AG04449 (cell line): ENCODE measurements at regions not wholly inside any gene's neighbourhood (a gene's known extent, or its start where the extent isn't known, plus 50 kb on each side); places are given as distances from the start of the nearest gene placed in this dataset.
A peak's percentile ranks its signal among the peaks of the same experiment; 100 is the strongest.

Experiments used
- CTCF ChIA-PET: fragments of 350-600 bp; formaldehyde crosslinking; extraction: SDS; loops from one replicate; lab custom pipeline; 2021; ENCODE audit warnings: antibody characterized with exemption; lab: Yijun Ruan, JAX
- POLR2A ChIA-PET: fragments of 400-600, 350-600 bp; formaldehyde crosslinking; extraction: SDS; loops from one replicate; lab custom pipeline; 2020; ENCODE audit warnings: antibody characterized with exemption, inconsistent platforms; lab: Yijun Ruan, JAX
- DNase-seq: peaks from one replicate; pipeline ENCODE4 v3.0.0-alpha.2; 2010; ENCODE audit warnings: low read depth, low spot score
- H3K4me3 ChIP-seq: 2 replicates; pipeline ENCODE4 v1.5.1; 2011; ENCODE audit warnings: low read depth, mild to moderate bottlenecking, control low read depth, low read length
- CTCF ChIP-seq: IDR thresholded peaks from one replicate; pipeline ENCODE4 v1.5.1; 2011; ENCODE audit warnings: mild to moderate bottlenecking, moderate library complexity, low read length, control low read depth, inconsistent platforms; ENCODE audit not compliant: insufficient read depth; ENCODE audit errors: missing control alignments

- CTCF ChIA-PET, result interaction anchor here (0.7 to 9.2 kb wide), 7 partner anchors 8 to 304 kb away, joined by 4 to 315 read pairs (median 112); no protein-coding TSS in a partner anchor
- DNase-seq, result no peak
- no peak for TF ChIP-seq CTCF
- POLR2A ChIA-PET, result no interaction called here
- no peak overlapping the region for H3K4me3 ChIP-seq
Measured at GRCh38 chr2:64325852-64326577, 127.9 kb upstream of the LGALSL start.

DNA sequence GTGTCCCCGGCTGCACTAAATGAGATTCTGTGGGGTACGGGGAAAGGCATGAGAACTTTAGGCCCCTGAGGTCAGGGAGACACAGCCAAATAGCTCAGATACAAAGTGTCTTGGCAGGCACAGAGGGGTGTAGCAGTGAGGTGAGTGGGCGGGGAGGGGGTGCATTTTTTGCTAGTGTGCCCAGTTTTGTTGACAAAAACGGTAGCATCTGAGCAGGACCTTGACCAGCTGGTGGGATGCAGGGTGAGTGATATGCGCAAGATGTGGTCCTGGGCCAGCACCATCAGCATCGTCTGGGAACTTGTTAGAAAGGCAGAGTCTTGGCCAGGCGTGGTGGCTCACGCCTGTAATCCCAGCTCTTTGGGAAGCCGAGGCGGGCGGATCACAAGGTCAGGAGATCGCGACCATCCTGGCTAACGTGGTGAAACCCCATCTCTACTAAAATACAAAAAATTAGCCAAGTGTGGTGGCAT, 127.3 kb upstream of the LGALSL start:
- no peak overlapping the region for H3K4me3 ChIP-seq
- POLR2A ChIA-PET, result no interaction called here
- no peak for TF ChIP-seq CTCF

DNA sequence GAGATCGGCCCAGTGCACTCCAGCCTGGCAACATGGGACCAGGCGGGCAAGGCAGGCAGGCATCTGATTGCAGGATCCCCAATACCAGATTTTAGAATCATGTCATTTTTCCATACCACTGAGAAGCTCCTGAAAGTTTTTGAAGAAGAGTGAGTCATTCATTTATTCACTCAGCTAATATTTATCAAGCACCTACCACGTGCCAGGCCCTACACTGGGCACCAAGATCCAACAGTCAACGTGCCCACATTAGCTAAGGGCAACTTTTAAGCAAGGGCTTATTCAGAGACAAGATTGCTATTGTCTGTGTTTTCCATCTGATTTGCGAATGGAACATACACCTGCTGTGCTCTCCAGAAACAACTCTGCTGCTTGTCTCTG, 126.8 kb upstream of the LGALSL start:
- H3K4me3 ChIP-seq, result no peak overlapping the region
- no peak for TF ChIP-seq CTCF
- POLR2A ChIA-PET, result interaction anchor here (0.7 kb wide), 1 partner anchor 312 kb away, joined by 3 read pairs; no protein-coding TSS in a partner anchor
- DNase-seq, result no peak
- CTCF ChIA-PET, result interaction anchor here (1.0 to 9.2 kb wide), 15 partner anchors 9 to 562 kb away, joined by 3 to 315 read pairs (median 6); partner anchors contain the start of gene AFTPH

More for the DNA sequence above, 127.3 kb upstream of the LGALSL start:
- CTCF ChIA-PET, result interaction anchor here (0.7 to 9.2 kb wide), 9 partner anchors 9 to 305 kb away, joined by 4 to 315 read pairs (median 100); partner anchors contain the start of gene AFTPH
- DNase-seq, result no peak

DNA sequence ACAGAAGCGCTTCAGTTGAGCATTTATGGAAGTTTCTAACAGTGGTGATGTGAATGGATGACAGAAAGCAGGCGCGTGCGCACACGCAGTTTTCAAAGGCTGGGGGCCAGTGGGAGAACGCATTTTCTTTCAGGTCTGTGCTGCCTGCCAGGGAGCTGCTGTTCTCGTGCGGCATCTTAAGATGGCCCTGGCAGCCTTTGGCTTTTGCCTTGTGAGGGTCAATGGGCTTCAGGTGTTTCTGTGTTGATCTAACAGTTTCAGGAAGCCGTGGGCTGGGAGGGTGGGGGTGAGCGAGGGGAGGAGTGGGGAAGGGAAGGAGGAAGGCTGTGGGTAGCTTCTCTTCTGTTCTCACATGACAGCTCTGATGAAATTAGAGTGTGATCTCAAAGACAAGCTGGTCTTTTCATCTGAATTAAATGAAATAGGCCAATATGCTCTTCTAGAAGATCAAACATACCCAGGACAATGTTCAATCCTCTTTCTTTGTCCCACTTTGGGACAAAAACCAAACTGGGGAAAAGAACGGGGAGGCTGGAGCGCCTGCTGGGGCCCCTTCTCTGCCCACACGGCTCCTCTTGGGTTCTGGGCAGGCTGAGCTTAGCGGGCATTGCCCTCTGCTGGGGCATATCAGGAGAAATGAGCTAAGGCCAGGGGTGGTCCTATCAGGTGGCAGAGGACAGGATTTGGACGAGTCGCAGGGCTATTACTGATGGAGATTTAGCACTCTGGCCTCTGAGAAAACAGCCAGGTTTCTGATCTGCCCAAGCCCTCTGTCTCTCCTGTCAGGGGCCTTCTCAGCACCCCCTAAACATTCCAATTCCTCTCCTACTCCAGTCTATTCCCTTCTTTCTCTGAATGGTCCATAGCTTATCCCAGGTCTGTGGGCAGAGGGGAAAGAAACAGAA, 126.2 kb upstream of the LGALSL start:
- peak; percentile 45 for TF ChIP-seq CTCF
- H3K4me3 ChIP-seq, result no peak overlapping the region
- CTCF ChIA-PET, result interaction anchor here (1.0 to 9.2 kb wide), 23 partner anchors 10 to 561 kb away, joined by 3 to 315 read pairs (median 5); partner anchors contain the start of gene AFTPH
- POLR2A ChIA-PET, result interaction anchor here (0.5 to 0.7 kb wide), 2 partner anchors 105 to 313 kb away, joined by 3 read pairs; no protein-coding TSS in a partner anchor
- no peak for DNase-seq

GRCh38 chr2:64328415-64328722, 125.6 kb upstream of the LGALSL start:
- no peak for TF ChIP-seq CTCF
- DNase-seq, result no peak
- POLR2A ChIA-PET, result interaction anchor here (0.5 kb wide), 1 partner anchor 105 kb away, joined by 3 read pairs; no protein-coding TSS in a partner anchor
- CTCF ChIA-PET, result interaction anchor here (0.7 to 9.2 kb wide), 22 partner anchors 10 to 560 kb away, joined by 3 to 315 read pairs (median 5); partner anchors contain the start of gene AFTPH
- H3K4me3 ChIP-seq, result no peak overlapping the region
